A673 (cell line): ENCODE measurements at regions not wholly inside any gene's neighbourhood (a gene's known extent, or its start where the extent isn't known, plus 50 kb on each side); places are given as distances from the start of the nearest gene placed in this dataset.

ENCODE experiments used
- BruUV-seq: library from RNA; stranded (reverse); fragments of 400-500 nt; replicated peaks from 2 replicates; lab custom pipeline; 2021; lab: Mats Ljungman, UMichigan
- CTCF ChIA-PET: fragments of 300-600 bp; sonication (Branson Sonifier 250); formaldehyde crosslinking; loops from one replicate; lab custom pipeline; 2022; ENCODE audit warnings: antibody characterized with exemption; lab: Charles Lee
- POLR2A ChIA-PET: fragments of 300-600 bp; sonication (Branson Sonifier 250); formaldehyde crosslinking; loops from one replicate; lab custom pipeline; 2022; ENCODE audit warnings: antibody characterized with exemption; ENCODE audit not compliant: low non-redundant PET; lab: Charles Lee
- DNase-seq: peaks from one replicate; pipeline ENCODE4 v3.0.0-alpha.2; 2015; ENCODE audit warnings: low spot score
- H3K27ac ChIP-seq: fragments of 200-600 bp; sonication (generic); 2 replicates; pipeline ENCODE4 v1.5.1; 2016; ENCODE audit warnings: mixed run types, low read depth, mild to moderate bottlenecking, mixed read lengths, antibody characterized with exemption, low read length; ENCODE audit not compliant: poor library complexity, severe bottlenecking
- H3K27me3 ChIP-seq: fragments of 200-600 bp; sonication (generic); replicated peaks from 2 replicates; pipeline ENCODE4 v1.6.1; 2017; ENCODE audit warnings: mixed run types, low read depth, mild to moderate bottlenecking, mixed read lengths, antibody characterized with exemption, low read length; ENCODE audit not compliant: insufficient read depth, poor library complexity
- H3K36me3 ChIP-seq: fragments of 200-600 bp; sonication (generic); 2 replicates; pipeline ENCODE4 v1.6.1; 2016; ENCODE audit warnings: mixed run types, mild to moderate bottlenecking, mixed read lengths, antibody characterized with exemption, low read length; ENCODE audit not compliant: insufficient read depth, poor library complexity, severe bottlenecking
- H3K4me1 ChIP-seq: fragments of 200-600 bp; sonication (generic); 2 replicates; pipeline ENCODE4 v1.6.1; 2017; ENCODE audit warnings: mixed run types, mild to moderate bottlenecking, mixed read lengths, antibody characterized with exemption, low read length; ENCODE audit not compliant: insufficient read depth, poor library complexity, severe bottlenecking
- H3K4me3 ChIP-seq: fragments of 200-600 bp; sonication (generic); 2 replicates; pipeline ENCODE4 v1.5.1; 2016; ENCODE audit warnings: low read depth, mixed run types, mild to moderate bottlenecking, mixed read lengths, low read length; ENCODE audit not compliant: poor library complexity, severe bottlenecking
- H3K9me3 ChIP-seq: fragments of 200-600 bp; sonication (generic); 2 replicates; pipeline ENCODE4 v1.6.1; 2016; ENCODE audit warnings: mixed run types, low read depth, mild to moderate bottlenecking, mixed read lengths, antibody characterized with exemption, low read length; ENCODE audit not compliant: poor library complexity, severe bottlenecking
- CTCF ChIP-seq: fragments of 300-800, 200-600 bp; sonication (generic); conservative IDR thresholded peaks from 2 replicates; pipeline ENCODE4 v1.5.1; 2017; ENCODE audit warnings: low read depth, mild to moderate bottlenecking, antibody characterized with exemption, low read length, moderate library complexity, mixed read lengths
- EZH2 ChIP-seq: fragments of 200-600 bp; sonication (generic); IDR thresholded peaks from 2 replicates; pipeline ENCODE4 v1.6.1; 2017; ENCODE audit warnings: borderline replicate concordance, low read depth, mild to moderate bottlenecking, mixed read lengths, antibody characterized with exemption, low read length; ENCODE audit not compliant: poor library complexity, severe bottlenecking
- intact Hi-C: fragments of 100-400 bp; cut with micrococcal nuclease; formaldehyde crosslinking; loops from one replicate; pipeline ENCODE4 v1.10.0; 2022; ENCODE audit not compliant: unreplicated experiment

- BruUV-seq, result no TSS peak
- Histone ChIP-seq H3K27ac (no peak overlapping the region), H3K9me3 (no peaks in the 10 kb centered on the region), H3K4me1 (no peaks in the 10 kb centered on the region), H3K36me3 (no peaks in the 10 kb centered on the region), H3K4me3 (no peak overlapping the region), H3K27me3 (no peaks in the 10 kb centered on the region)
- ChIA-PET POLR2A (interaction anchor here (0.6 kb wide), 1 partner anchor 153 kb away, joined by 5 read pairs; no protein-coding TSS in a partner anchor), CTCF (no interaction called here)
- no peak for TF ChIP-seq CTCF
- no peak for TF ChIP-seq EZH2
- intact Hi-C loops, result no loop called here
- no peak for DNase-seq
These were observed 76.4 kb upstream of the PIK3CG start for GRCh38 chr7:106788637-106789036.

- no peaks in the 10 kb centered on the region for H3K4me1 ChIP-seq
- no peaks in the 10 kb centered on the region for H3K27me3 ChIP-seq
- intact Hi-C loops, result loop anchor here (5.0 kb wide), 2 partner anchors 936 to 1086 kb away; no protein-coding TSS in a partner anchor
- CTCF ChIA-PET, result interaction anchor here (0.6 kb wide), 1 partner anchor 1139 kb away, joined by 5 read pairs; no protein-coding TSS in a partner anchor
- H3K4me3 ChIP-seq, result no peak overlapping the region
- no peak for DNase-seq
- POLR2A ChIA-PET, result no interaction called here
- no peaks in the 10 kb centered on the region for H3K36me3 ChIP-seq
- no TSS peak for BruUV-seq
- H3K27ac ChIP-seq, result no peak overlapping the region
- H3K9me3 ChIP-seq, result no peaks in the 10 kb centered on the region
- TF ChIP-seq EZH2 (no peak), CTCF (no peak)
These were observed 73.6 kb upstream of the PIK3CG start for GRCh38 chr7:106791526-106791925.

GRCh38 chr7:106792233-106792926 is 72.7 kb upstream of the PIK3CG start:
- Histone ChIP-seq H3K9me3 (no peaks in the 10 kb centered on the region), H3K36me3 (no peaks in the 10 kb centered on the region), H3K4me3 (no peak overlapping the region), H3K27me3 (no peaks in the 10 kb centered on the region), H3K27ac (no peak overlapping the region), H3K4me1 (no peaks in the 10 kb centered on the region)
- no TSS peak for BruUV-seq
- CTCF ChIA-PET, result interaction anchor here (0.7 to 0.9 kb wide), 2 partner anchors 153 to 359 kb away, joined by 4 to 7 read pairs; no protein-coding TSS in a partner anchor
- DNase-seq, result no peak
- POLR2A ChIA-PET, result no interaction called here
- intact Hi-C loops, result loop anchor here (5.0 kb wide), 2 partner anchors 935 to 1085 kb away; no protein-coding TSS in a partner anchor
- TF ChIP-seq CTCF, result no peak
- TF ChIP-seq EZH2, result no peak
